ENCODE measurements at regions not wholly inside any gene's neighbourhood (a gene's known extent, or its start where the extent isn't known, plus 50 kb on each side); places are given as distances from the start of the nearest gene placed in this dataset.

- no peak for TF ChIP-seq EZH2 (IDR thresholded peaks at IDR 0.05; ENCODE audit: borderline replicate concordance, low read length)
- TF ChIP-seq, protein P1, sequence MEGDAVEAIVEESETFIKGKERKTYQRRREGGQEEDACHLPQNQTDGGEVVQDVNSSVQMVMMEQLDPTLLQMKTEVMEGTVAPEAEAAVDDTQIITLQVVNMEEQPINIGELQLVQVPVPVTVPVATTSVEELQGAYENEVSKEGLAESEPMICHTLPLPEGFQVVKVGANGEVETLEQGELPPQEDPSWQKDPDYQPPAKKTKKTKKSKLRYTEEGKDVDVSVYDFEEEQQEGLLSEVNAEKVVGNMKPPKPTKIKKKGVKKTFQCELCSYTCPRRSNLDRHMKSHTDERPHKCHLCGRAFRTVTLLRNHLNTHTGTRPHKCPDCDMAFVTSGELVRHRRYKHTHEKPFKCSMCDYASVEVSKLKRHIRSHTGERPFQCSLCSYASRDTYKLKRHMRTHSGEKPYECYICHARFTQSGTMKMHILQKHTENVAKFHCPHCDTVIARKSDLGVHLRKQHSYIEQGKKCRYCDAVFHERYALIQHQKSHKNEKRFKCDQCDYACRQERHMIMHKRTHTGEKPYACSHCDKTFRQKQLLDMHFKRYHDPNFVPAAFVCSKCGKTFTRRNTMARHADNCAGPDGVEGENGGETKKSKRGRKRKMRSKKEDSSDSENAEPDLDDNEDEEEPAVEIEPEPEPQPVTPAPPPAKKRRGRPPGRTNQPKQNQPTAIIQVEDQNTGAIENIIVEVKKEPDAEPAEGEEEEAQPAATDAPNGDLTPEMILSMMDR (conservative IDR thresholded peaks at IDR 0.05 in 1 of 2, IDR thresholded peaks at IDR 0.05 in 1 of 2; ENCODE audit: extremely low read depth in 1 of 2, insufficient read depth in 1 of 2, low read depth in 1 of 2, low read length in 2 of 2) = no peak
These were observed 102.8 kb upstream of the CHL1 start for GRCh38 chr3:93746-94145.
